SK-MEL-5 (cell line): ENCODE measurements at regions not wholly inside any gene's neighbourhood (a gene's known extent, or its start where the extent isn't known, plus 50 kb on each side); places are given as distances from the start of the nearest gene placed in this dataset.
"Not testable (repeated sequence)": the region's sequence is repeated elsewhere in the genome, so short reads cannot be mapped to it uniquely, and the experiment has no call there.

ENCODE experiments used
- DNase-seq: peaks from one replicate; pipeline ENCODE4 v3.0.0-alpha.2; 2016; ENCODE audit warnings: low read depth, low spot score
- in situ Hi-C: cut with HindIII; loops from 2 replicates; pipeline ENCODE4 v1.10.0; 2016; ENCODE audit warnings: low sequenced_read_pairs, high pct_unique_total_duplicates, low pct_unique_long_range_greater_than_20kb

GRCh38 chr22:44574057-44574639, 76.1 kb upstream of the RTL6 start:
- in situ Hi-C loops = no loop called here
- DNase-seq = no peak

GRCh38 chr22:44573451-44573850, 75.4 kb upstream of the RTL6 start:
- in situ Hi-C loops = no loop called here
- no peak for DNase-seq

GRCh38 chr22:44572414-44573207, 74.6 kb upstream of the RTL6 start:
- in situ Hi-C loops = no loop called here
- no peak for DNase-seq

- in situ Hi-C loops = no loop called here
Observed at GRCh38 chr22:44571566-44572413, 73.8 kb upstream of the RTL6 start.

GRCh38 chr22:44570476-44571445, 72.7 kb upstream of the RTL6 start:
- in situ Hi-C loops = no loop called here

More at GRCh38 chr22:44571566-44572413, 73.8 kb upstream of the RTL6 start:
- no peak for DNase-seq

GRCh38 chr22:44569561-44569991, 71.5 kb upstream of the RTL6 start:
- in situ Hi-C loops = no loop called here
- DNase-seq = no peak

More at GRCh38 chr22:44570476-44571445, 72.7 kb upstream of the RTL6 start:
- no peak for DNase-seq

GRCh38 chr22:44567846-44568493, 69.9 kb upstream of the RTL6 start:
- in situ Hi-C loops = no loop called here
- peak; percentile 78 for DNase-seq

GRCh38 chr22:44567378-44567841, 69.4 kb upstream of the RTL6 start:
- in situ Hi-C loops = not testable (repeated sequence)
- DNase-seq = peak; percentile 36

- in situ Hi-C loops = no loop called here
- DNase-seq = no peak
Observed at GRCh38 chr22:44566911-44567310, 68.9 kb upstream of the RTL6 start.

GRCh38 chr22:44562651-44563050, 64.6 kb upstream of the RTL6 start:
- in situ Hi-C loops, DNase-seq: not testable (repeated sequence)

GRCh38 chr22:44561139-44561840, 63.3 kb upstream of the RTL6 start:
- no peak for DNase-seq
- in situ Hi-C loops = no loop called here

GRCh38 chr22:44558671-44559070, 60.6 kb upstream of the RTL6 start:
- in situ Hi-C loops, DNase-seq: not testable (repeated sequence)

GRCh38 chr22:44557872-44558271, 59.8 kb upstream of the RTL6 start:
- in situ Hi-C loops, DNase-seq: not testable (repeated sequence)

GRCh38 chr22:44557064-44557748, 59.2 kb upstream of the RTL6 start:
- in situ Hi-C loops = no loop called here
- no peak for DNase-seq

- in situ Hi-C loops = no loop called here
- DNase-seq = no peak
Observed at GRCh38 chr22:44555597-44555996, 57.6 kb upstream of the RTL6 start.

GRCh38 chr22:44555046-44555445, 57.0 kb upstream of the RTL6 start:
- DNase-seq = no peak
- in situ Hi-C loops = no loop called here
